MCF 10A (cell line): ENCODE measurements at regions not wholly inside any gene's neighbourhood (a gene's known extent, or its start where the extent isn't known, plus 50 kb on each side); places are given as distances from the start of the nearest gene placed in this dataset.

Experiments used
- BruUV-seq: library from RNA; stranded (reverse); fragments of 400-500 nt; replicated peaks from 2 replicates; lab custom pipeline; 2021; lab: Mats Ljungman, UMichigan
- CTCF ChIA-PET: fragments of 300-600 bp; sonication (Branson Sonifier 250); formaldehyde crosslinking; extraction: SDS; loops from one replicate; lab custom pipeline; 2021; ENCODE audit warnings: antibody characterized with exemption, inconsistent platforms; lab: Yijun Ruan, JAX
- POLR2A ChIA-PET: fragments of 300-600, 350-650 bp; sonication (Branson Sonifier 250); formaldehyde crosslinking; extraction: SDS; loops from one replicate; lab custom pipeline; 2020; ENCODE audit warnings: antibody characterized with exemption, inconsistent platforms; lab: Yijun Ruan, JAX
- DNase-seq: peaks from one replicate; pipeline ENCODE4 v3.0.0-alpha.2; 2018; ENCODE audit not compliant: unreplicated experiment
- H3K27ac Mint-ChIP-seq: one replicate; pipeline ENCODE4 v1.8.0; 2022; ENCODE audit warnings: mild to moderate bottlenecking, low read depth, mixed read lengths; ENCODE audit not compliant: unreplicated experiment
- H3K27me3 Mint-ChIP-seq: one replicate; pipeline ENCODE4 v1.8.0; 2022; ENCODE audit warnings: mixed read lengths; ENCODE audit not compliant: insufficient read depth, unreplicated experiment
- H3K36me3 Mint-ChIP-seq: one replicate; pipeline ENCODE4 v1.8.0; 2022; ENCODE audit warnings: mild to moderate bottlenecking, moderate library complexity, mixed read lengths; ENCODE audit not compliant: insufficient read depth, unreplicated experiment
- H3K4me1 Mint-ChIP-seq: one replicate; pipeline ENCODE4 v1.8.0; 2022; ENCODE audit warnings: mixed read lengths; ENCODE audit not compliant: insufficient read depth, unreplicated experiment
- H3K4me3 Mint-ChIP-seq: one replicate; pipeline ENCODE4 v1.8.0; 2022; ENCODE audit warnings: mild to moderate bottlenecking, moderate library complexity, mixed read lengths; ENCODE audit not compliant: unreplicated experiment
- H3K9me3 Mint-ChIP-seq: one replicate; pipeline ENCODE4 v1.8.0; 2022; ENCODE audit warnings: mixed read lengths; ENCODE audit not compliant: unreplicated experiment
- CTCF ChIP-seq: fragments of 200-600 bp; IDR thresholded peaks from one replicate; pipeline ENCODE4 v1.8.0; 2022; ENCODE audit warnings: antibody characterized with exemption, mild to moderate bottlenecking; ENCODE audit not compliant: unreplicated experiment
- intact Hi-C: fragments of 100-400 bp; cut with micrococcal nuclease; formaldehyde crosslinking; loops from 2 replicates; pipeline ENCODE4 v1.14.1; 2022

- no peak for TF ChIP-seq CTCF
- H3K36me3 Mint-ChIP-seq: no peaks in the 10 kb centered on the region
- no TSS peak for BruUV-seq
- DNase-seq: no peak
- intact Hi-C loops: no loop called here
- peaks cover 15% of the 10 kb centered on the region for H3K9me3 Mint-ChIP-seq
- H3K4me1 Mint-ChIP-seq: no peaks in the 10 kb centered on the region
- H3K27me3 Mint-ChIP-seq: no peaks in the 10 kb centered on the region
- ChIA-PET POLR2A (no interaction called here), CTCF (interaction anchor here (0.5 to 0.7 kb wide), 3 partner anchors 194 to 405 kb away, joined by 3 read pairs; no protein-coding TSS in a partner anchor)
- H3K4me3 Mint-ChIP-seq: no peak overlapping the region
- H3K27ac Mint-ChIP-seq: no peak overlapping the region
Observed at GRCh38 chr3:110198717-110199587, 861.6 kb upstream of the DPPA4 start.

DNA sequence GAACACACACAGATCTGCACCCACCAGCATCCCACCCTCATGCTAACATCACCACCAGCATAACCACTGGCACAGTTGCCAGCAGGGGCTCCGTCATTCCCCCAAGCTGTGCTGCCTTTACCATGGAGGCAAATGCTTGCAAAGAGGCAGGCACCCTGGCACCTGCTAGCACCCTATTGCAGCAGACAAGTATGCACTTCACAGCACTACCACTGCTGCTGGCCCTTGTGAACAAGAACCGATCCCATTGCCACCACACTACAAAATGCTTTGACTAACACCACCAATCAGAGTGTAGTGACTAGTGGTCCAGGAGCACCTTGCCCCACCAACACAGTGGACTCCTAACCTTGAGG lies 862.2 kb upstream of the DPPA4 start:
- POLR2A ChIA-PET: no interaction called here
- no peak overlapping the region for H3K4me3 Mint-ChIP-seq

GRCh38 chr3:110210086-110210660 lies 861.4 kb upstream of the NECTIN3 start:
- no peaks in the 10 kb centered on the region for H3K27me3 Mint-ChIP-seq
- intact Hi-C loops: no loop called here
- H3K27ac Mint-ChIP-seq: no peak overlapping the region
- ChIA-PET CTCF (no interaction called here), POLR2A (interaction anchor here (0.6 kb wide), 1 partner anchor 1390 kb away, joined by 3 read pairs; no protein-coding TSS in a partner anchor)
- no peaks in the 10 kb centered on the region for H3K9me3 Mint-ChIP-seq
- H3K4me1 Mint-ChIP-seq: no peaks in the 10 kb centered on the region
- H3K4me3 Mint-ChIP-seq: no peak overlapping the region
- H3K36me3 Mint-ChIP-seq: no peaks in the 10 kb centered on the region
- DNase-seq: no peak
- no peak for TF ChIP-seq CTCF
- no TSS peak for BruUV-seq

More for the DNA sequence above, 862.2 kb upstream of the DPPA4 start:
- H3K36me3 Mint-ChIP-seq: no peaks in the 10 kb centered on the region
- BruUV-seq: no TSS peak
- no peak overlapping the region for H3K27ac Mint-ChIP-seq
- CTCF ChIA-PET: no interaction called here
- no peaks in the 10 kb centered on the region for H3K4me1 Mint-ChIP-seq
- no peak for DNase-seq
- no peak for TF ChIP-seq CTCF
- H3K27me3 Mint-ChIP-seq: no peaks in the 10 kb centered on the region
- H3K9me3 Mint-ChIP-seq: peaks cover 15% of the 10 kb centered on the region
- intact Hi-C loops: no loop called here

DNA sequence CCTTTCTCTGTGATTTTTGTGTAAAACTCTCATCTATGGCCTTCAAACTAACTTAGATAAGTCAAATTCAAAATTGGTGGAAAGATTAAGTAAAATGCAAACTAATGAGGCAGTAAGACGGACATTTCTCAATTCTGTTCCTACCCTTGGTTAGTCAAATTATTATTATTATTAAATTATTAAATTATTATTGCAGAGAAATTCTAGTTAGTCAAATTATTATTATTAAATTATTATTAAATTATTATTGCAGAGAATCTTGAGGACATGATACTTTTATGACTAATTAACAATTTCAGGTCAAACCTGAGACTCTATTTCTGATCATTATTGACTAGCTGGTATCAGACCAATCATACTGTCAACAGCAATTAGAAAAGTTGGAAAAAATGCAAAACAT lies 845.0 kb upstream of the NECTIN3 start:
- CTCF ChIA-PET: interaction anchor here (0.6 kb wide), 1 partner anchor 31 kb away, joined by 3 read pairs; no protein-coding TSS in a partner anchor
- Mint-ChIP-seq H3K36me3 (no peaks in the 10 kb centered on the region), H3K9me3 (no peaks in the 10 kb centered on the region), H3K4me1 (no peaks in the 10 kb centered on the region), H3K27ac (no peak overlapping the region), H3K4me3 (no peak overlapping the region), H3K27me3 (no peaks in the 10 kb centered on the region)
- intact Hi-C loops: loop anchor here (10.0 kb wide), 1 partner anchor 332 kb away; no protein-coding TSS in a partner anchor
- DNase-seq: no peak
- BruUV-seq: no TSS peak
- TF ChIP-seq CTCF: no peak
- POLR2A ChIA-PET: no interaction called here
